Activated gamma-delta T cell (primary cell): ENCODE measurements at regions not wholly inside any gene's neighbourhood (a gene's known extent, or its start where the extent isn't known, plus 50 kb on each side); places are given as distances from the start of the nearest gene placed in this dataset.
"Not testable (repeated sequence)": the region's sequence is repeated elsewhere in the genome, so short reads cannot be mapped to it uniquely, and the experiment has no call there.

Source experiments
- DNase-seq: peaks from one replicate; lab custom pipeline; 2025; lab: John Stamatoyannopoulos, UW

GRCh38 chr18:22504251-22505030 lies 86.7 kb upstream of the CTAGE1 start:
- no peak for DNase-seq

DNA sequence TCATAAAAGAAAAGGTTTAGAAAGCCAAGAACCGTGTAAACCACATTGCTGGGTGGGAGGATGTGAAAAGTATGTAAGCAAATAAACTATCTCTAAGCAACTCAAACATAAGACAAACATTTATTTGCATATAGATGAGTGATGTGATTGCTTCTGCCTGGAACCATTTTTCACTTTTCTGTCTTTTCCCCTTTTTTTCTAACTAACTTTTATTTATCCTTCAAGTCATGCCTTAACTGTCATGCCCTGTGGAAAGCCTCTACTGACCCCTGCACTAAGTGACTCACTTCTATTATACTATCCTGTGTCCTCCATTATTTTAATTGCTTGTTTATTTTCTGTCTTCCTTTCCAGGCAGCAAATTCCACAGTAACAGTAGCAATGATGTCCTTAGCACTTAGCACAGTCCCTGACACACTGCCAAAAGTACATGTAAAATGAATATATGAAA lies 87.5 kb upstream of the CTAGE1 start:
- no peak for DNase-seq

- DNase-seq, result no peak
Measured at GRCh38 chr18:22507055-22507454, 89.3 kb upstream of the CTAGE1 start.

DNA sequence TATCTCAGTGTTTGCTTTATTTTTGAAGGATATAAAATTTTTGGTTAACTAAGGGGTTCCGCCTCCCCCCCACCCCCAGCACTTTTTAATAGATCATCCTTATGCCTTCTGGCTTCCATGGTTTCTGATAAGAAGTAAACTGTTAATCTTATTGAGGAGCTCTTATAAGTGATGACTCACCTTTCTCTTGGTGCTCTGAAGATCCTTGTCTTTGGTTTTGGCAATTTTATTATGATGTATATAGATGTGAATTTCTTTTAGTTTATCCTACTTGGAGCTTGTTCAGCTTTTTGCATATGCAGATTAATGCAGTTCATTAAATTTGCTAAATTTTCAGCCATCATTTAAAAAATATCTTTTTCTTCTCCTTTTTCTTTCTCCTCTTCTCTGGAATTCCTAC lies 91.7 kb upstream of the CTAGE1 start:
- DNase-seq, result no peak

GRCh38 chr18:22510697-22511096 lies 93.0 kb upstream of the CTAGE1 start:
- DNase-seq, result no peak

DNA sequence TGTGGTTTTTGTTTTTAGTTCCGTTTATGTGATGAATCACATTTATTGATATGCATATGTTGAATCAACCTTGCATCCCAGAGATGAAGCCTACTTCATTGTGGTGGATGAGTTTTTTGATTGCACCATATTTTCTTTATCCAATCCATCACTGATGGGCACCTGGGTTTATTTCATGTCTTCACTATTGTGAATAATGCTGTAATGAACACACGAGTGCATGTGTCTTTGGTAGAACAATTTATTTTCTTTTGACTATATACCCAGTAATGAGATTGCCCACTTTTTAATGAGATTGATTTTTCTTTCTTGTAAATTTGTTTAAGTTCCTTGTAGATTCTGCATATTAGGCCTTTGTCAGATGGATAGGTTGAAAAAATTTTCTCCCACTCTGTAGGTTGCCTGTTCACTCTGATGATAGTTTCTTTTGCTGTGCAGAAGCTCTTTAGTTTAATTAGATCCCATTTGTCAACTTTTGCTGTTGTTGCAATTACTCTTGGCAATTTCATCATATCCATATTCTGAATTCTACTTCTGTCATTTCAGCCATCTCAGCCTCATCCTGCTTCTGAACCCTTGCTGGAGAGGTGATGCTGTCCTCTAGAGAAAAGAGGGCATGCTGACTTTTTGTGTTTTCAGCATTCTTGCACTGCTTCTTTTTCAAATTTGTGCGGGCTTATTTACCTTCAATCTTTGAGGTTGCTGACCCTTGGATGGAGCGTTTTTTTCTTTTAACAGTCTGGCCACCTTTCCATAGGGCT lies 96.2 kb upstream of the CTAGE1 start:
- no peak for DNase-seq

- no peak for DNase-seq
Measured at GRCh38 chr18:22514655-22515054, 96.9 kb upstream of the CTAGE1 start.

- no peak for DNase-seq
Measured at GRCh38 chr18:22515250-22515649, 97.5 kb upstream of the CTAGE1 start.

DNA sequence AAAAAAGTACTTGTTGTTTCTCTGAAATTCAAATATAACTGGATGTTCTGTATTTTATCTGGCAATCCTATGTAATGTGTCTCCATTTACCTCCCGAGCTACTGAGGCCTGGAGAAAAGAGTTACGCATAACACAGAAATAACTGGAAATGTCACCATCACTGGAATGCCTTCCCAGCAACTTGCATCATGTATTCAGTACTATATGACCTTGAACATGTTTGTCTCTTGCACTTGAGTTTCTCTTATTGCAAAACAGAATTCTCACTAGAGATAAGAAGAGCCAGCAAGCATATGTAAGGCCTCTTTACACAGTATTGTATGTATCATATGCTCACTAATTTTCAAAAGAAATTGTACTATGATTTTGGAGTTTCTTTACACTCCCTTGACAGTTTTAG lies 99.6 kb upstream of the CTAGE1 start:
- DNase-seq, result no peak

DNA sequence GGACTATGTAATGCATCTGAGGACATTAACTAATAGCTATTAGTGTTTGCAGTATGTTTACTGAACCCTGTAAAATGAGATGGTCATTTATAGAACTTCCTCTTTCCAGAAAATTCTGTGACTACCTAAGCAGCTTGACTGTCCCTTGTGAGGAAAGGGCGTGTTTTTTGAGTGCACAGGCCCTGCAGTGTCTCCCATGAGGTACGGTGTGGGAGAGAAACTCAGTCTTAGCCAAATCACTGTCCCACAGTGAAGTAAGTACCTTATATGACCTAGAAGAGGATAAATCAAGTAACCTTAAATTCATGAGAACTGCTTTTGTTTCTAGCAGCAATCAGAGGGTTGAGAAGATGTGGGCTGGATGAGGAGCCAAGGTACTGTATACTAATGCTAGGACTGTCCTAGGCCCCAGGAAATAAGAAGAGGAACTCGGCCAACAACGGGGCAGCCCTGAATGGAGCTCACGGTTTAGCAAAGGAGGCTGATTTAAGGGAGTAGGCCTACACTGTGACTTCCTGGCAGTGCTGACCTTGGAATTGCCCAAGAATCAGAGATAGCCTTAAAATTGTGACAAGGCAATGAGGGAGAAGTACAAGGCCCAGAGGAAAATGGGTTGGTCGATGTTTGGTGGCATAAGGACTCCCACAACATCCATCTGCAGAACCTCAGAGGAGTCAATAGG lies 103.5 kb upstream of the CTAGE1 start:
- DNase-seq, result no peak

GRCh38 chr18:22523481-22523880 lies 105.8 kb upstream of the CTAGE1 start:
- DNase-seq, result no peak

GRCh38 chr18:22524783-22525182 lies 107.1 kb upstream of the CTAGE1 start:
- no peak for DNase-seq

GRCh38 chr18:22525313-22525712 lies 107.6 kb upstream of the CTAGE1 start:
- DNase-seq, result no peak

GRCh38 chr18:22525883-22526282 lies 108.2 kb upstream of the CTAGE1 start:
- DNase-seq, result no peak

- DNase-seq, result no peak
Measured at GRCh38 chr18:22528291-22528690, 110.6 kb upstream of the CTAGE1 start.

- DNase-seq, result not testable (repeated sequence)
Measured at GRCh38 chr18:22534706-22535105, 117.0 kb upstream of the CTAGE1 start.

DNA sequence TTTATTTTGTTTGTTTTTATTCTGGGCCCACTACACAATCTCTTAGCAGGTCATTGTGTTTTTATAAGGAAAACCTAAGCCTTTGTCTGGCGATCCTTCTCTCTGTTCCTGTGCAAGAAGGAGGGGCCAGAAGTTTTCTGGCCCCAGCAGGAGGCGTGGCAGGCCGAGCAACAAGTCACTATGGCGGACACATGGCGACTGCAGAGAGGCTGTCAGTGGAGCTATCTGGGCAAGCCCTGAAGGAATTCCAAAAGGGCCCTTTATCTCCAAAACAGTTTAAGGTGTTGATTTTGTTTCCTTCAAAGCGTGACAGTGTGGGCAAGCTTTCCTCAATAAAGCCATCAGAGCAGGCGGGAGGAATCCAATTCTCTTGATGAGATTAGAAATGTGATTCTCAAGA lies 118.8 kb upstream of the CTAGE1 start:
- DNase-seq, result no peak

GRCh38 chr18:22538426-22538825 lies 120.7 kb upstream of the CTAGE1 start:
- DNase-seq, result no peak

DNA sequence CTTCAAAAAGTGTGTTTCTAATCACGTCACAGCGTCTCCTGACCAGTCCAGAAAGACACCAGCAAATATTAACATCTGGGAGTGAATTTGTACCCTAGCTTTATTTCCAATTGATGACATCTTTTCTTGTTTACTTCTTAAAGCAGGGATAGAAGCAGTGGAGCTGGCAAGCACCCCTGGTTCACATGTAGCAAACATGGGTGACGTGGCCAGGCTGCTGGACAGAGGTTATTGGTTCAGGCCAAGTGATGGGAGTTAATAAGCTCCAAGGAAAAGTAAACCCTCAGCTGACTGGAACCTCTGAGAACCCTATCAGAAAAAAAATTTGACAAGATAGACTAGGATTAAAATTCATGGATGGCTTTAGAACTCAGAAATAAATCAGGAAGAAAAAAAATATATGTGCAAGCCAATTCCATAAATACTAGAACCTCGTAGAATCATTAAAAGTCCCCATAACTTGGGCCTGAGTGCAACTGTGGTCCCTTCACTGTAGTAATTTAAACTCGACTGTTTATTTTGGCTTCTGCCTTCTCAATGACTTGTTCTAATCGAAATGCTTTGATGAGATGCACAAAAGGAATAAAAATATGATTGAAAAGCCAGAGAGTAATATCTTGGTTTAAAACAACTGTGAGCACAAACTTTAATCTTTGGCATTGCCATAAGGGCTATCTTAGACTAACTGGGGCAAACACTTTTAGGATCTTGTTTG lies 121.5 kb upstream of the CTAGE1 start:
- no peak for DNase-seq

DNA sequence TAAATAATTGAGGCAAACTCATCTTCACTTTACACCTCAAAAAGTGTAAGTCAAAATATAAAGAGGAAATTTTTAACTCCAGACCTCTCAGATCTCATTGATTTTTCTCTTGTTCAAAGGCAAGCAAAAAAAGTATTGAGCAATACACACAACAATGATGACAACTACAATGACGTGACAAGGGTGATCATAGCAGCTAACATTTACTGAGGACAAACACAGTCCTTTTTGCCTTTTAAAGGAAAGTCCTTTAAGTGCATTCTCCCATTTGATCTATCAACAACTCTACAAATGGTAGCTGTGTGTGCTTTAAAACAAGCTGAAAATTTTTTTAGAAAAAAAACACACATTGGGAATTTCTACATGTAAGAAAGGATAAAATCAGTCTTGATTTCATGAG lies 123.5 kb upstream of the CTAGE1 start:
- no peak for DNase-seq

GRCh38 chr18:22542406-22542835 lies 124.7 kb upstream of the CTAGE1 start:
- no peak for DNase-seq

DNA sequence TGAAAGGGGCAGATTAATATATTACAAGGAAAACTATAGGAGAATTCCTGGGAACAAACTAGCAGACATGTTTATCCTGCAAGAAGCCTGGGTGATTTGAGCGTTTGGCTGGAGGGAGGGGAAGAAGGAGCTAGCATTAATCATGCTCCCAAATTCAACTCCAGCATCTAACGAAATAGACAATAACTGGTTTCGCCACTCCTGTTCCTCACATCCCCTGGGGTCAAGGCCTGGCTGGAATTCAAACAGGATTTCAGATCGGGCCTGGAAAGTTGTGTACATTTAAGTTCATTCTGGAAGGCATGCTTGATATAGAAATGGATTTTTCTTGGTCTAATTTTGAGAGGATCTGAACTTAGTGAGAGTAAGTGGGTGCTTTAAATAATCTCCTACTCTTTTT lies 126.1 kb upstream of the CTAGE1 start:
- no peak for DNase-seq
